ENCODE measurements at regions not wholly inside any gene's neighbourhood (a gene's known extent, or its start where the extent isn't known, plus 50 kb on each side); places are given as distances from the start of the nearest gene placed in this dataset.

GRCh38 chr18:78927616-78928015 lies 52.0 kb upstream of the SALL3 start:
- no peak for FAIRE-seq

DNA sequence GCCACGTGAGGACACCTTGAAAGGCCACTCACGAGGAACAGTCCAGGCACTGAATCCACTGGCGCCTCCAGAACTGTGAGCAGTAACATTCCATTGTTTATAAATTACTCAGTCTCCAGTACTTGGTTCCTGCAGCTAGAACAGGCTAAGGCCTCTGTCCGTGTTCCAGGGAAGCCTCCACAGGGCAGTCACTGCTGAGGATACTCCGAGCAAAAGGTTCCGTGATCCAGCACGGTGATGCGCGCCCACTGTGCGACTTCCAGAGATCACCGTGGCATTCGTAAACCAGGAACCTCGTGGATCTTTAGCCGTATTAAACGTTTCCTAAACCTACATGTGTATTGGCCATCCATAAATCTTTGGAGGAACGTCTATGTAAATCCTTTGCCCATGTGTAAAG lies 51.5 kb upstream of the SALL3 start:
- no peak for FAIRE-seq
- DNase-seq (ENCODE audit: insufficient read length): no peak
- TF ChIP-seq POLR2A (IDR thresholded peaks at IDR 0.05; ENCODE audit: low read depth, low read length): no peak
- no peak for TF ChIP-seq TAF1 (IDR thresholded peaks at IDR 0.05; ENCODE audit: borderline replicate concordance, low read depth, low read length)
- no peak for TF ChIP-seq POLR2AphosphoS5 (IDR thresholded peaks at IDR 0.05; ENCODE audit: low read depth, low read length)

More at GRCh38 chr18:78927616-78928015, 52.0 kb upstream of the SALL3 start:
- TF ChIP-seq TAF1 (IDR thresholded peaks at IDR 0.05; ENCODE audit: borderline replicate concordance, low read depth, low read length) (no peak), POLR2AphosphoS5 (IDR thresholded peaks at IDR 0.05; ENCODE audit: low read depth, low read length) (no peak), POLR2A (IDR thresholded peaks at IDR 0.05; ENCODE audit: low read depth, low read length) (no peak)
- no peak for DNase-seq (ENCODE audit: insufficient read length)

DNA sequence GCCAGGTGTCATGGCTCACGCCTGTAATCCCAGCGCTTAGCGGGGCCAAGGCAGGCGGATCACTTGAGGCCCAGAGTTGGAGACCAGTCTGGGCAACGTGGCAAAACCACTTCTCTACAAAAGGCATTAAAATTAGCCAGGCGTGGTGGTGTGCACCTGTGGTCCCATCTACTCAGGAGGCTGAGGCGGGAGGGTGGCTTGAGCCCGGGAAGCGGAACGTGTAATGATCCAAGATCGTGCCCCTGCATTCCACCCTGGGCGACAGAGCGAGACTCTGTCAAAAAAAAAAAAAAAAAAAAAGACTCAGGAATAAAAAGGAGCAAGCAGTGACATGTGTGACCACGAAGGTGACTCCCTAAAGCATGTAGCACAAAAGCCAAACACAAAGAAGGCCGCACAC lies 50.1 kb upstream of the SALL3 start:
- TF ChIP-seq TAF1 (IDR thresholded peaks at IDR 0.05; ENCODE audit: borderline replicate concordance, low read depth, low read length): no peak
- no peak for TF ChIP-seq POLR2AphosphoS5 (IDR thresholded peaks at IDR 0.05; ENCODE audit: low read depth, low read length)
- TF ChIP-seq POLR2A (IDR thresholded peaks at IDR 0.05; ENCODE audit: low read depth, low read length): no peak
- FAIRE-seq (no peak), DNase-seq (ENCODE audit: insufficient read length) (no peak)

Measured in GM12892 (cell line).